HG03108 (cell line): ENCODE measurements at regions not wholly inside any gene's neighbourhood (a gene's known extent, or its start where the extent isn't known, plus 50 kb on each side); places are given as distances from the start of the nearest gene placed in this dataset.

Experiments
- ATAC-seq: cut with Tn5 transposase; IDR thresholded peaks from one replicate; pipeline ENCODE4 v1.9.1; 2021; ENCODE audit warnings: moderate library complexity; ENCODE audit not compliant: unreplicated experiment

GRCh38 chr16:86037999-86038925, 139.3 kb downstream of the IRF8 start:
- no peak for ATAC-seq

DNA sequence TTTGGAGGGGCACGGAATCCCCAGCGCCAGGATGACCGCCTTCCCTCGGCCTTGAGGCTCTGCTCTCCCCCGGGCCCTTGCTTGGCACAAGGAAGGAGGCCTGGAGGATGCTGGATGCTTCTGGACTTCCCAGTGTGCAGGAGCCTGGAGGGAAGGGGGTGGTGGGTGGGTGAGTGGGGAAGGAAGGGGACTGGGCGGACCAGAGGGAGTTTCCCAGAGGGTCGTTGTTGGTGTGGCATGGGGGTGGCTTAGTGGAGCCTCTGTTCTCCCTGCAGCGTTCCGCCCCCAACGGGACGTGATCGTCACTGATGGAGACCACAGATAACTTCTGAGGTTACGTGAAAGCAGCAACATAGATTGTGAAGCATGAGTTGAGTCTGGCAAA, 140.0 kb downstream of the IRF8 start:
- no peak for ATAC-seq

DNA sequence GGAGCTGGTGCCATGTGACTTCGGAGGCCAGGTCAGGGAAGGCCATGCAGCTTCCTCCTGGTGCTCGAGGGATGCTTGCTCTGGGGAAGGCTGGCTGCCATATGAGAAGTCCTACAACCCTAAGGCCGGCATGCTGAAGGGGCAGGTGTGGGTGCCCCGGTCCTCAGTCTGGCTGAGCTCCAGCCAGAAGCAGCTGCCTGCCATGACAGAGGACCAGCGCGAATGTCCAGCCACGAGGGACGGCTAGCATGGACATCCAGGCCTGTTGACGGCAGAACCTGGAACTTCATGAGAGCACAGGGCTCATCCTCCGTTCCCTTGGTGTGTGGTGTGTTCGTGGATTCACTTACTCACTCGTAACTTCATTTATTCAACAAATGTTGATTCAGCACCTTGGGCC, 140.6 kb downstream of the IRF8 start:
- no peak for ATAC-seq

GRCh38 chr16:86040496-86040895, 141.5 kb downstream of the IRF8 start:
- ATAC-seq, result no peak

DNA sequence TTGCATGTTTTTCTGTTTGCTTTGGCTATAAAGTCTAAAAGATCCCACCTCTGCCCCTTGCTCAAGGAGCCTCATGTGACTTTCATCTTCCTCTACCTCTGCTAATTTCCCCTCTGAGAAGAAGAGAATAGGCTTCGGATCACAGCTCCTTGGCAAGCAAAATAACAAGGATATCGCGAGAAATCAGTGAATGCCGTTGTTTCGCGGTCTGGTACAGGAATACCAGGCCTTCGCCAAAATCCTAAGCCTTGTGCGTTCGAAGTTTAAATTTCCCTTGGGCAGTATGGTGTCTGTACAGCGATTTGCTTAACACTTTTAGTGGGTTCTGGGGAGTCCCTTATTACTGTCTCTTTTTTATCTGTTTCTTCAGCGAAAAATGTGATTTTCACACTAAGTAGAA, 142.3 kb downstream of the IRF8 start:
- ATAC-seq, result no peak

DNA sequence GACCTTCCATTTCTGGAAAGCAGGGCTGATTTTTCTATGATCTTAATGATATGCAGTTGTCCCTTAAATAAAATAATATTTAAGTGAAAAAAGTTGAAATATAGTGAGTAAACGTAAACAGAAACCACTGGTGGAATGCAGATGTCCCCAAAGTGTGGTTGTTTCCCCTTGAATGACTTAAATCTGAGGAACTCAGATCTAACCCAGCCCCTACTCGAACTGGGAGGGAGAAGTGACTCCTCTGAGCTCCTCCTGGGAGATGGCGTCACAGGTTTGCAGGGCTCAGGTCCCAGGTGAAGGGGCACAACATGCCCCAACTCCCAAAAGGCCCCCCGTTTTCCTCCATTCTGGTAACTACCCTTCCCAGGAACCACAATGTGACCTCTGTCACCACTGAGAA, 142.8 kb downstream of the IRF8 start:
- no peak for ATAC-seq

DNA sequence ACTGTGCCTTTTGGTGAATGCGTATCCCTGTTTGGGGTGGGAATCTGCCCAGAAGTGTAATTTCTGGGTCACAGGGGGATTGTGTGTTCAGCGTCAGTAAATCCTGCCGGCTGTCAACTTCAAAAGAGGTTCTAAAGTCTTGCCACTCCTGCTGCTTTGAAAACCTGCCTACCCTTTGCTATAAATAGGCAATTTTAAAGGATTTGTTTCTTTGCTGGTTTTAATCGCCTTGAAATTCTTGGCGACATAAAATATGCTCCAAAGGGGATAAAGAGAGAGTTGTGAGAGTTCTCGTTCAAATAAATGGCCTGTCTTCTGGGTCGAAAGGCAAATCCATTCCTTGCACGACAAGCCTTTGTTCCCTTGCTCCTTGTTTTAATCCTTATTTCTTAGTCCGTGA, 143.4 kb downstream of the IRF8 start:
- ATAC-seq, result no peak

DNA sequence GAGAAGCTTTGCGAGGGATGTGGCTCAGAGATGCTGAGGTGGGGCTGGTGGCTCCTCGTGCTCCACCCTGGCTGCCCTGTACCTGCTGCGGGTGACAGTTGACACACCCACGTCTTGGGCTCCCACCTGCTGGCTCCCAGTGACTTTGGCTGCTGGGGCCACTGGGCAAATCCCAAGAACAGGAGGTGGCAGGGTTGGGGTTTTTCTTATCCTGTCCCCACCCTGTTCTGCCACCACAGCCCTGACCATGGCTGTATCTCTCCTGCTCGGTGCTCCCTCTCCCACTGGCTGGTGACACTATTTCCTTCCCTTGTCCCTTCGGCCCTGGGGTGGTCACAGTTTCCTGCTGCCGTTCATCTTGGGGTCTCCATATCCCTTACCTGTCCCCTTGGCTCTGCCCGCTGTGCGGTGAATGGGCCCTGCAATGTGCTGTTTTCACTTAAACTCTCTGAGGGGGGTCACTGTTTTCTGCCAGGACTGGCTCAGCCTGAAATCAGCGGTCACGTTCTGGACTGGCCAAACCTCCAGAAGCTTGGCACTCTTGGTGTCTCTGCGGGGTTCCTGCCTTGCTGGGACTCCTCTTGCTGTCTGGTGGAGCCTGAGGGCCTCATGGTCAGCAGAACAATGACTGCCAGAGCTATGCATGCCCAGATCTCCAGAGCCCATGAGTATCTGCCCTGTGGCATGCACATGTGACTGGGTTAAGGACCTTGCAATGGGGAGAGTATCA, 144.2 kb downstream of the IRF8 start:
- no peak for ATAC-seq

DNA sequence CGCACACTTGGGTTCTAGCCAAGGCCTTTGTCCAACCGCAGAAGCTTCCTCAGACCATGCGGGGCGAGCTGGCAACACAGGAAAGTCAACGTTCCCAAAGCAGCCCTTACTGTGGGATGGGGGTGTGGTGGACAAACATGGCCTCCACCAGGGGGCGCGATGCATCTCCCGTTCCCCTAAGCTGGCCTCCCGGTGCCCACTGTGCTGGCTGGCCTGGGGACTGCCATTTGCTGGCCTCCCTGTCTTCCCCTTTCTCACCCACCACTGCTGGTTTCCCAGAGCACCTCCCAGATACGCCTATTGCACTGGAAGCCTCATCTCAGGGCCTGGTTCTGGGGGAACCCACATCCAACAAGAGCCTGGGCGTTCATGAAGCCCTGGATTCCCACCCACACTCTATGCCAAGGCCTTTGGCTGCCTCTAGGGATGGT, 145.3 kb downstream of the IRF8 start:
- ATAC-seq, result no peak

DNA sequence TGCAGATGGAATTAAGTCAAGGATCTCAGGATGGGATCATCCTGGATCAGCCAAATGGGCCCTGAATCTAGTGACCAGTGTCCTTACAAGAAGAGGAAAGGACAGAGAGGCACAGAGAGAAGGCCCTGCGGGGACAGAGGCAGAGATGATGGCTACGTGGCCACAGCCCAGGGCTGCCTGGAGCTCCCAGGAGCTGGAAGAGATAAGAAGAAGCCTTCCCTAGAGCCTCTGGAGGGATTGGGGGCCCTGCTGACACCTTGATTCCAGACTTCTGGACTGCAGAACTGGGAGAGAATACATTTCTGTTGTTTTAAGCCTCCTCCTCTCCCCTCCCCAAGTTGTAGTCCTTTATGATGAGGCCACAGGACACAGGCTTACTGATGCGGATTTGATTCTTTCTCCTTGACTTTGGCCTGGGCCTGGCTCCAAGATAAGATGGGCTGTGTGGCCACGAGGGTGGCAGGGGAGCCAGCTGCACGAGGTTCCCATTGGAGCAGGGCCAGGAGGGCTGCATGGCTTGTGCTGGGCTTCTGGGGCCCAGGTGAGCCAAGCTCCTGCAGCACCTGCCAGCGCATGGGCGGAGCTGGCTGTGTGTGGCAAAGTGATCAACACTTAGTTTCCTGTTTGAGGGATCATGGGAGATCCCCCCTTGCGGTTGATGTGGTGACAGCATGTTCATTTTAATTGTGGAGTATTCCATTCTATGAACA, 146.1 kb downstream of the IRF8 start:
- ATAC-seq, result no peak

GRCh38 chr16:86045591-86045971, 146.6 kb downstream of the IRF8 start:
- no peak for ATAC-seq

GRCh38 chr16:86046026-86046425, 147.1 kb downstream of the IRF8 start:
- no peak for ATAC-seq

GRCh38 chr16:86046667-86047270, 147.8 kb downstream of the IRF8 start:
- no peak for ATAC-seq

GRCh38 chr16:86048221-86048620, 149.3 kb downstream of the IRF8 start:
- no peak for ATAC-seq

GRCh38 chr16:86048882-86049585, 150.1 kb downstream of the IRF8 start:
- ATAC-seq, result no peak

- ATAC-seq, result no peak
Observed at GRCh38 chr16:86049641-86050040, 150.7 kb downstream of the IRF8 start.

GRCh38 chr16:86050111-86050510, 151.1 kb downstream of the IRF8 start:
- ATAC-seq, result no peak

GRCh38 chr16:86050591-86051367, 151.8 kb downstream of the IRF8 start:
- no peak for ATAC-seq

- no peak for ATAC-seq
Observed at GRCh38 chr16:86051368-86052114, 152.6 kb downstream of the IRF8 start.
